BJ (cell line): ENCODE measurements at regions not wholly inside any gene's neighbourhood (a gene's known extent, or its start where the extent isn't known, plus 50 kb on each side); places are given as distances from the start of the nearest gene placed in this dataset.
"Not testable (repeated sequence)": the region's sequence is repeated elsewhere in the genome, so short reads cannot be mapped to it uniquely, and the experiment has no call there.

Source experiments
- CTCF ChIA-PET: fragments of 350-600 bp; formaldehyde crosslinking; extraction: SDS; loops from one replicate; lab custom pipeline; 2021; ENCODE audit warnings: antibody characterized with exemption, inconsistent platforms; lab: Yijun Ruan, JAX
- POLR2A ChIA-PET: fragments of 300-600 bp; sonication (Branson Sonifier 250); formaldehyde crosslinking; extraction: SDS; loops from one replicate; lab custom pipeline; 2021; ENCODE audit warnings: antibody characterized with exemption; lab: Charles Lee
- DNase-seq: peaks from one replicate; pipeline ENCODE4 v3.0.0-alpha.2; 2011; ENCODE audit warnings: low read depth
- H3K27me3 ChIP-seq: 2 replicates; pipeline ENCODE4 v1.6.0; 2011; ENCODE audit warnings: low read length; ENCODE audit not compliant: control insufficient read depth, insufficient read depth
- H3K36me3 ChIP-seq: 2 replicates; pipeline ENCODE4 v1.5.1; 2011; ENCODE audit warnings: low read length; ENCODE audit not compliant: control insufficient read depth, insufficient read depth
- H3K4me3 ChIP-seq: 2 replicates; pipeline ENCODE4 v1.5.1; 2011; ENCODE audit warnings: low read depth, mild to moderate bottlenecking, control low read depth, low read length
- CTCF ChIP-seq: IDR thresholded peaks from 2 replicates; pipeline ENCODE4 v1.5.1; 2011; ENCODE audit warnings: low read depth, mild to moderate bottlenecking, control low read depth, inconsistent platforms, low read length, moderate library complexity; ENCODE audit not compliant: insufficient read depth

- no peaks in the 10 kb centered on the region for H3K36me3 ChIP-seq
- no peak for DNase-seq
- no peak for TF ChIP-seq CTCF
- CTCF ChIA-PET = no interaction called here
- no peaks in the 10 kb centered on the region for H3K27me3 ChIP-seq
- POLR2A ChIA-PET = no interaction called here
- no peak overlapping the region for H3K4me3 ChIP-seq
These were observed 431.0 kb upstream of the BRINP3 start for GRCh38 chr1:190908691-190909090.

GRCh38 chr1:190935925-190936324 is 458.3 kb upstream of the BRINP3 start:
- TF ChIP-seq CTCF = no peak
- no peak for DNase-seq
- CTCF ChIA-PET = no interaction called here

DNA sequence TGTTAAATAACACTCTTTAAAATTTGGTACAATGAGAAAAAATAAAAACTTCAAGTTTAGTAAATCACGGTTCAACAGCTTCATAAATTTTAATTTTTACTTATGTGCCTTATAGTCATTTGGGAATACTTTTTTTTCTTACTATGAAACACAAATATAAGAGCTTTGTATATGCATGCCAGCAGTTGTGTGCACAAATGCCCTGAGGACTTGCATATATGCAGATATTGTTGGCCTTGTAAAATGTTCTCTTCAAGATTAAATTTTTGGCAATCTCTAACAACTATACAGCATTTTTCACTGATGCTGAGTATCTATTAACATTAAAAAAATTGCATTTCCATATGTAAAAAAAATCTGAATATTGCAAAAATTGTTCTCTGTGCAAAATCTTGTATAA is 458.7 kb upstream of the BRINP3 start:
- H3K27me3 ChIP-seq = no peaks in the 10 kb centered on the region
- CTCF ChIA-PET = no interaction called here
- no peaks in the 10 kb centered on the region for H3K36me3 ChIP-seq
- POLR2A ChIA-PET = no interaction called here
- no peak for DNase-seq
- no peak overlapping the region for H3K4me3 ChIP-seq
- TF ChIP-seq CTCF = no peak

More at GRCh38 chr1:190935925-190936324, 458.3 kb upstream of the BRINP3 start:
- Histone ChIP-seq H3K27me3 (no peaks in the 10 kb centered on the region), H3K4me3 (no peak overlapping the region), H3K36me3 (no peaks in the 10 kb centered on the region)
- POLR2A ChIA-PET = no interaction called here

DNA sequence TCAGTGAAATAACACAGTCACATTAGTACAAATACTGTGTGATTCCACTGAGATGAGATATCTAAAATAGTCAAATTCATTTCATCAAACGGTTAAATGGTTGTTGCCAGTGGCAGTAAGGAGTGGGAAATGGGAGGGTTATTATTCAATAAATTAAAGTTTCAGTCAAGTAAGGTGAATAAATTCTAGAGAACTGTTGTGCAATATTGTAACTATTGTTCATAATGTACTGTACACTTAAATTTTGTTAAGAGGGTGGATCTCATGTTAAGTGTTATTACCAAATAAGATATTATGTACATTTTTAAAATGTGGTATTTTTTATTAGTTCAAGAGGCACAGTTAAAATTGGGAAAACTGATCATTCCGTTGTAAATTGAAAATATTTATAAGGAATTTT is 463.3 kb upstream of the BRINP3 start:
- ChIA-PET CTCF (no interaction called here), POLR2A (no interaction called here)
- Histone ChIP-seq H3K36me3 (no peaks in the 10 kb centered on the region), H3K27me3 (no peaks in the 10 kb centered on the region), H3K4me3 (no peak overlapping the region)
- TF ChIP-seq CTCF = no peak
- DNase-seq = no peak

- no peaks in the 10 kb centered on the region for H3K27me3 ChIP-seq
- no peaks in the 10 kb centered on the region for H3K36me3 ChIP-seq
- CTCF ChIA-PET = no interaction called here
- no peak overlapping the region for H3K4me3 ChIP-seq
- no peak for DNase-seq
- TF ChIP-seq CTCF = no peak
- POLR2A ChIA-PET = no interaction called here
These were observed 464.8 kb upstream of the BRINP3 start for GRCh38 chr1:190942475-190942874.

GRCh38 chr1:190943722-190944121 is 466.1 kb upstream of the BRINP3 start:
- POLR2A ChIA-PET, H3K27me3 ChIP-seq, CTCF ChIA-PET, H3K36me3 ChIP-seq, H3K4me3 ChIP-seq, DNase-seq: not testable (repeated sequence)
